Inflammatory macrophage (primary cell): ENCODE measurements at regions not wholly inside any gene's neighbourhood (a gene's known extent, or its start where the extent isn't known, plus 50 kb on each side); places are given as distances from the start of the nearest gene placed in this dataset.

Source experiments
- DNase-seq, 2 donors: peaks; one replicate each; pipeline ENCODE4 v3.0.0-alpha.2; 2020 to 2022

GRCh38 chr11:119807402-119807801, 78.4 kb upstream of the NECTIN1 start:
- no peak for DNase-seq

GRCh38 chr11:119806064-119806915, 77.3 kb upstream of the NECTIN1 start:
- no peak for DNase-seq

- DNase-seq, result no peak
Observed at GRCh38 chr11:119805663-119806062, 76.7 kb upstream of the NECTIN1 start.

- no peak for DNase-seq
Observed at GRCh38 chr11:119804698-119805097, 75.7 kb upstream of the NECTIN1 start.

DNA sequence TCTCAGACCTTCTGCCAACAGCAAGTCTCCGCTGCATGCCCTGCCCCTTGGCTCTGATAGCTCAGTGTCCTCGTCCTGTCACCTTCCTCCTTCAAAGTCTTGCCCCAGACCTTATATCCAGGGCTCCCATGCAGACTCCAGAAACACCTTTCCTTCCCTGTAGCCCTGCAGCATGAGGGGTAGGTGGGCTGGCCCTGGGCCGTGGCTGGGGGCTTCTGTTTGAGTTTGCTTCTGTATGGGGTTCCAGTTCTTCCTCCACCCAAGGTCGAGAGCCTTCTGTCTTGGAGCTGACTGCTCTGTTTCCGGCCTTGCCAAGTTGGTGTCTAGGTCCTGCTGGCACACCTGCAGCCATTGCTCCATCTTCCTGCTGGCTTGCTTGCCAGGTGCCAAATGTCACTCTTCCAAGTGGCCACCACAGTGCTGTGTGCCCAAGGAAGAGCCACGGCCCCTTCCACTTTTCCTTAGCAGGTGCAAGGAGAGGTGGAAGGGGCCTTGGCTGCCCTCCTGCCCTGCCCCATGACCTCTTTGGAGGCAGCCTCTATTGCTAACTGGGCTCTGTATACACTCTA, 74.8 kb upstream of the NECTIN1 start:
- no peak for DNase-seq

DNA sequence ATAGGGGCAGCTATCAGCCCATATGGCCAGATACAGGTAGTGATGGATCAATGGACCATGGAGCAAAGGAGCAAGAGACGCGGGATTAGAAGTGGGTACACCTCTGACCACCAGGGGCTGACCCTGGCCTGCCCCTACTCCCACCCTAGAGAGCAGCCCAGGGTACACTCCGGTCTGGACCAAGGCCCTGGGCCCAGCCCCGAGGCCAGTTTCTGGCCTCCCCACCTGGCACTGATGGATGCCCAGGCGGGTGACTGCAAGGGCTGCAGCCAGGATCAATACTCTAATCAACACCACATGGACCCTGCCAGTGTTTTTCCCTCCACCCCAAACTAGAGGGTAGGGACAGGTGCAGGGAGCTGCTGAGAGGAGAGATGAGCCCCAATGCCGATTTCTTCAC, 74.1 kb upstream of the NECTIN1 start:
- no peak for DNase-seq

DNA sequence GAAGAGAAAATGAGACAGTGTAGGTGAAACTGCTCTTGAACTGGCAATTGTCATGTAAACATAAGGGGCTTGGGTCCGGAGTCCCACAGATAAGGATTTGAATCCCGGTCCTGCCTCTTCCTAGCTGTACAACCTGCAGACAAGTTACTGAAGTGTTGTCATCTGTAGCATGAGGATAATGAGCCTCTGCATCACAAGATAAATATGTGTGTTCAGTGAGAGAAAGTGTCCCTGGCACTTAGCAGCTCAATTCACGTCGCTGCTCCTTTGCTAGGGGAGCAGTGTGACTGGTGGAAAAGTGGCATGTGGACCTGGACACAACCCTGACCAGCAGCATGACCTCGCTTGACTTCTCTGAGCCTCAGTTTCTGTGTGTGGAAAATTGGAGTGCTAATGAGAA, 73.7 kb upstream of the NECTIN1 start:
- DNase-seq, result no peak

DNA sequence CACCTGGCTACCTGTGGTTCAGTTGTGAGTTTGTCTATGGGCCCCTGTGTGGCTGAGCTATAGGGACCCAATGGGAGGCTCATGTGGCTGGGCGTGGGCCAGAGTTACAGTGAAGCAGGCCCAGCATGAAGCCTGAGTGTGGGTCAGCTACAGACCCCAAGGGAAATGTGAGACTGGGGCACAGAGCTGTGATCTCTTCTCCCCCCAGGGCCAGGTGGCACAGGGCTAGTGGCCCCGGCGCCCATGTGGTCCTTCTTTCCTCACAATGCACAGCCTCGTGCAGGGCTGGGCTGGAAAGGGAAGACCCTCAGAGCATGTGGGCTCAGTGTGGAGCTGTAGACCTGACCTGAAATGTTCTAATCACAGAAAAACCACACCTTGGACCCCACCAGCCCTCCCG, 71.6 kb upstream of the NECTIN1 start:
- no peak for DNase-seq

GRCh38 chr11:119800171-119800570, 71.2 kb upstream of the NECTIN1 start:
- DNase-seq, result no peak

- DNase-seq, result no peak
Observed at GRCh38 chr11:119798656-119799055, 69.7 kb upstream of the NECTIN1 start.

DNA sequence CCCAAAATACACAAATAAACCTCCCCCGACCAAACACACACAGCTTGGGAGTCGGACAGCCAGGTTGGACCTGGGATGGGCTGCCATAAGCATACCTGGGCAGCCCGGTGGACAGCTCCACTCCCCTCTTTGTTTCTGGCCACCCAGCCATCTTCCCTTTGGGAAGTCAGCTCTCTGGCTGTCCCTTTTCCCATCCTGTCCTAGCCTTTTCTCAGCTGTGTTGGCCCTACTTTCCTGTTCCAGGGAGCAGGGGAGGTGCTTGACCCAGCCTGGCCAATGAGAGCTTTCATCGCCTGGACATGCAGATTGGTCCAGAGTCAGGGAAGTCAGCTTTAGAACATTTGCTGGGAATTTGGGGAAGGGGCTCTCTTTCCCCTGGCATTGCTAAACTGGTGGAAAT, 68.7 kb upstream of the NECTIN1 start:
- no peak for DNase-seq

DNA sequence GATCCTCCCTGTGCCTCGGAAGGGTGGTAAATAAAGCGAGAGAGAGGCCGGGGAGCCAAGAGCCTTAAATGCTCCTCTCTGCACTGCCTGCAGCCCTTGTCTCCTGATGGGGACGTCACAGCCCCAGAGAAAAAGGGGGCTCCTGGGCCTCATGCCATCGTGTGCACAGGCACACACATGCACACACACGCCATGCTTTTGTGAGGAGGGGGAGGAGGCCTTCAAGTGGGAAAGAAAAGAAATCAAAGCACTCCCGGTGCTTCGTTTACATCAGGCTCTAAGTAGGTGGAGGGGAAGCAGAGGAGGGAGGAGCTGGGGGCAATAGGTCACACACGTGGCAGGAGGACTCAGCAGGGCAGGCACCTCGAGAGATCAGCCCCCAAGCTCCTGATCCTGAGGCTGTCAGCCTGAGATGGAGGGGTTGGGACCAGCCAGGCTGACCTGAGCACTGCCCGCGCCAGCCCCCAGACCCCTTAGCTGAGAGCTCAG, 68.2 kb upstream of the NECTIN1 start:
- DNase-seq, result no peak

- no peak for DNase-seq
Observed at GRCh38 chr11:119796363-119797060, 67.5 kb upstream of the NECTIN1 start.

GRCh38 chr11:119795690-119796089, 66.7 kb upstream of the NECTIN1 start:
- DNase-seq, result no peak

GRCh38 chr11:119795231-119795630, 66.2 kb upstream of the NECTIN1 start:
- no peak for DNase-seq

GRCh38 chr11:119794756-119795155, 65.8 kb upstream of the NECTIN1 start:
- no peak for DNase-seq

DNA sequence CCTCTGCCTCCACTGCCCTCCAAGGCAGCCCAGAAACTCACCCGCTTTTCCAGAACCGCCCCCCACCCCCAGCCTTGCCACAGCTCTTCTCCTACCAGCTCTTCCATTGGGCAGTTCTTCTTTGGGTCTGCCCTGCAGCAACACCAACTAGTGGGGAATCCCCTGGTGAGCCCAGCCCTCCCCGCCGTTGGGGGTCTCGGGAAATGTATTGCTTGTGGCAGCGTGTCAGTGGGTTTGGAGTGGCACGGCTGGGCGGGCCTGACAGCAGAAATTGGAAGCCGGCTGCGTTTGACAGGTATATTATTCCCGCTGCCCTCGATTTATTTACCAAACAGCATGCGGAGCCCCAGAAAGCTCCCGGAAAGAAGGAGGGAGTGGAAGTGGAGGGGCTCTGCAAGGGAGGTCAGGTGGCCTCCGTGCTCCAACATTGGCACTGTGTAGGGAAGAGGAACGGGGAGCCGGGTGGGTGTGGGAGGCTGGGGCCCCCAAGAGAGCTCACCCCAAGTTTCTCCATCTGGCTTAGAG, 65.2 kb upstream of the NECTIN1 start:
- DNase-seq, result no peak

GRCh38 chr11:119793335-119793984, 64.5 kb upstream of the NECTIN1 start:
- DNase-seq, result no peak

- DNase-seq, result peak in 1 of 2 donors; percentile 2
Observed at GRCh38 chr11:119791701-119792151, 62.7 kb upstream of the NECTIN1 start.

DNA sequence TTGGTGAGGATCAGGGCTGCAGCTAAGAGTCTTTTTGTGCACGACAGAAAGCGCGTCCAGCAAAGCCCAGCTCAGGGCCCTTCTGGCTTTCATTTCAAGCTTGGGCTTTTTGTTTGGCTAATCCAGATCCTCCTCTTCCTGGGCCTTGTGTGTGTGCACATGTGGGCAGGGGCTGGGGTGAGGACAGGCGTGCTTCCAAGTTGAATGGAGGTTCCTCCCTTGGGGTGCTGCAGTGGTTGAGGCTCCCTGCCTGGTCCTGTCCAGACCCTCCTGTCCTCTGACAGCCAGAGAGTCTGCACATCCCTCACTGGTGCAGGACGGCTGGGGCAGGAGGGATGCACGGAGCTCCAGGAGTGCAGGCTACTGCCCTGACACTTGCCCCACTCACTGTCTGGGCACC, 62.0 kb upstream of the NECTIN1 start:
- DNase-seq, result no peak

GRCh38 chr11:119790476-119790875, 61.5 kb upstream of the NECTIN1 start:
- DNase-seq, result no peak

DNA sequence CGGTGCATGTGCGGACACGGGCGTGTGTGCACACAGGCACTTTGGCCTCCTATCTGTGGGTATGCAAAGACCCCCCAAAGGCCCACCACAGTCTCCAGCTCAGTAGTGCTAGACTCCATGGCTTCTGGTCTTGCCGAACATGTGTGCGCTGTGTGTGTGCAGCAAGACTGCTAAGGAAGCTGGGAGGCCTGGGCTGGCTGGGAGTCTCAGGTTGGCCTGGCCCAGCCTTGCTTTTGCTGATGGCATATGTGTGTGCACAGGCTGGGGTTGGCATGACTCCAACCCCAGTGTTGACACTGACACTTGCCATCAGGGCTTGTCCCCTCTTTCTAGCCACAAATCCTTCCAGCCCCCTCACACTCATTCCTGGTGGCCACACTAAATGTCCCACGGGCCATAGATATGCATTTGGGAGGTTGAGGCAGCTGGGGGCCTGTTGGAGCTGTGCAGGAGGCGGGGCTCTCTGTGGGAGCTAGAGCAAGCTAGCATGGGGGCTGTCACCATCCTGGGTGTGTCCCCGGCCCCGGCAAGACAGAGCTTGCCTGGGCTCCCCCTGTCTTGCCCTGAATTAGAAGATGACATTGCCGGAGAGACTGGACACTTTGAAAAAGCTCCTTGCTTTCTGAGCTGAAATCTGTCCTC, 60.9 kb upstream of the NECTIN1 start:
- DNase-seq, result no peak
